ENCODE measurements at regions not wholly inside any gene's neighbourhood (a gene's known extent, or its start where the extent isn't known, plus 50 kb on each side); places are given as distances from the start of the nearest gene placed in this dataset.

- no peak for TF ChIP-seq CTCF (IDR thresholded peaks at IDR 0.05)
- no peak for TF ChIP-seq EP300 (IDR thresholded peaks at IDR 0.05)
- TF ChIP-seq POLR2AphosphoS5 (IDR thresholded peaks at IDR 0.05) = no peak
Observed at GRCh38 chr16:82400046-82400445, 226.7 kb upstream of the CDH13 start.

Measured in upper lobe of left lung (tissue), 4 donors.